Ramos (cell line): ENCODE measurements at regions not wholly inside any gene's neighbourhood (a gene's known extent, or its start where the extent isn't known, plus 50 kb on each side); places are given as distances from the start of the nearest gene placed in this dataset.
"Not testable (repeated sequence)": the region's sequence is repeated elsewhere in the genome, so short reads cannot be mapped to it uniquely, and the experiment has no call there.

Experiments
- in situ Hi-C: fragments of 300-500 bp; cut with MboI; formaldehyde crosslinking; loops from one replicate; pipeline ENCODE4 v1.14.3; 2022; ENCODE audit warnings: low sequenced_read_pairs; ENCODE audit not compliant: unreplicated experiment

- in situ Hi-C loops = no loop called here
Measured at GRCh38 chr1:4486408-4487120, 167.8 kb upstream of the AJAP1 start.

- in situ Hi-C loops = no loop called here
Measured at GRCh38 chr1:4488018-4488417, 166.4 kb upstream of the AJAP1 start.

GRCh38 chr1:4489486-4489885 is 164.9 kb upstream of the AJAP1 start:
- in situ Hi-C loops = no loop called here

GRCh38 chr1:4489992-4490391 is 164.4 kb upstream of the AJAP1 start:
- in situ Hi-C loops = not testable (repeated sequence)

GRCh38 chr1:4494027-4494426 is 160.4 kb upstream of the AJAP1 start:
- in situ Hi-C loops = no loop called here

GRCh38 chr1:4494558-4494957 is 159.9 kb upstream of the AJAP1 start:
- in situ Hi-C loops = no loop called here

GRCh38 chr1:4495809-4496208 is 158.6 kb upstream of the AJAP1 start:
- in situ Hi-C loops = no loop called here

GRCh38 chr1:4500441-4500840 is 154.0 kb upstream of the AJAP1 start:
- in situ Hi-C loops = no loop called here

GRCh38 chr1:4506591-4506990 is 147.8 kb upstream of the AJAP1 start:
- in situ Hi-C loops = no loop called here

- in situ Hi-C loops = no loop called here
Measured at GRCh38 chr1:4509206-4509605, 145.2 kb upstream of the AJAP1 start.

- in situ Hi-C loops = no loop called here
Measured at GRCh38 chr1:4510276-4510691, 144.1 kb upstream of the AJAP1 start.

- in situ Hi-C loops = no loop called here
Measured at GRCh38 chr1:4511374-4511773, 143.0 kb upstream of the AJAP1 start.

GRCh38 chr1:4512636-4513035 is 141.8 kb upstream of the AJAP1 start:
- in situ Hi-C loops = no loop called here

- in situ Hi-C loops = no loop called here
Measured at GRCh38 chr1:4513685-4514084, 140.7 kb upstream of the AJAP1 start.

- in situ Hi-C loops = no loop called here
Measured at GRCh38 chr1:4515727-4516289, 138.6 kb upstream of the AJAP1 start.

GRCh38 chr1:4516596-4516995 is 137.8 kb upstream of the AJAP1 start:
- in situ Hi-C loops = no loop called here

GRCh38 chr1:4517186-4517954 is 137.0 kb upstream of the AJAP1 start:
- in situ Hi-C loops = no loop called here

- in situ Hi-C loops = no loop called here
Measured at GRCh38 chr1:4518621-4519020, 135.8 kb upstream of the AJAP1 start.

GRCh38 chr1:4519954-4520353 is 134.5 kb upstream of the AJAP1 start:
- in situ Hi-C loops = no loop called here

GRCh38 chr1:4523551-4523950 is 130.9 kb upstream of the AJAP1 start:
- in situ Hi-C loops = no loop called here

GRCh38 chr1:4526747-4527146 is 127.7 kb upstream of the AJAP1 start:
- in situ Hi-C loops = no loop called here
